GM21529 (cell line): ENCODE measurements at regions not wholly inside any gene's neighbourhood (a gene's known extent, or its start where the extent isn't known, plus 50 kb on each side); places are given as distances from the start of the nearest gene placed in this dataset.
"Not testable (repeated sequence)": the region's sequence is repeated elsewhere in the genome, so short reads cannot be mapped to it uniquely, and the experiment has no call there.

Source experiments
- ATAC-seq: cut with Tn5 transposase; IDR thresholded peaks from one replicate; pipeline ENCODE4 v1.9.1; 2021; ENCODE audit not compliant: unreplicated experiment

GRCh38 chr6:100322886-100323285 lies 141.8 kb downstream of the SIM1 start:
- ATAC-seq, result no peak

GRCh38 chr6:100320686-100321085 lies 144.0 kb downstream of the SIM1 start:
- no peak for ATAC-seq

- ATAC-seq, result no peak
Observed at GRCh38 chr6:100317031-100317430, 147.7 kb downstream of the SIM1 start.

- ATAC-seq, result no peak
Observed at GRCh38 chr6:100314186-100314585, 150.5 kb downstream of the SIM1 start.

- ATAC-seq, result no peak
Observed at GRCh38 chr6:100311707-100312251, 152.9 kb downstream of the SIM1 start.

- no peak for ATAC-seq
Observed at GRCh38 chr6:100309174-100309573, 155.5 kb downstream of the SIM1 start.

- ATAC-seq, result no peak
Observed at GRCh38 chr6:100307561-100307960, 157.2 kb downstream of the SIM1 start.

- no peak for ATAC-seq
Observed at GRCh38 chr6:100305209-100305869, 159.4 kb downstream of the SIM1 start.

- no peak for ATAC-seq
Observed at GRCh38 chr6:100304575-100304974, 160.1 kb downstream of the SIM1 start.

GRCh38 chr6:100301731-100302130 lies 163.0 kb downstream of the SIM1 start:
- no peak for ATAC-seq

- ATAC-seq, result no peak
Observed at GRCh38 chr6:100300221-100300736, 164.4 kb downstream of the SIM1 start.

GRCh38 chr6:100296810-100297544 lies 167.7 kb downstream of the SIM1 start:
- no peak for ATAC-seq

GRCh38 chr6:100295172-100295571 lies 169.5 kb downstream of the SIM1 start:
- ATAC-seq, result not testable (repeated sequence)

- ATAC-seq, result no peak
Observed at GRCh38 chr6:100289285-100289684, 175.4 kb downstream of the SIM1 start.

- no peak for ATAC-seq
Observed at GRCh38 chr6:100288311-100288710, 176.4 kb downstream of the SIM1 start.

- ATAC-seq, result no peak
Observed at GRCh38 chr6:100283285-100283684, 181.4 kb downstream of the SIM1 start.

GRCh38 chr6:100281471-100281901 lies 183.2 kb downstream of the SIM1 start:
- no peak for ATAC-seq

GRCh38 chr6:100276311-100277057 lies 188.2 kb downstream of the SIM1 start:
- no peak for ATAC-seq

GRCh38 chr6:100274147-100274546 lies 190.6 kb downstream of the SIM1 start:
- no peak for ATAC-seq

GRCh38 chr6:100271625-100272024 lies 193.1 kb downstream of the SIM1 start:
- no peak for ATAC-seq

GRCh38 chr6:100271202-100271601 lies 193.5 kb downstream of the SIM1 start:
- ATAC-seq, result no peak
